Large intestine (tissue), 3 donors: ENCODE measurements at regions not wholly inside any gene's neighbourhood (a gene's known extent, or its start where the extent isn't known, plus 50 kb on each side); places are given as distances from the start of the nearest gene placed in this dataset.

ENCODE experiments used
- DNase-seq, 2 donors: peaks; one replicate each; pipeline versions ENCODE4 v3.0.0 to v3.0.0-alpha.2; 2013
- H3K27ac ChIP-seq: one replicate; pipeline ENCODE4 v1.5.1; 2013; ENCODE audit warnings: low read length
- H3K27me3 ChIP-seq: 2 replicates; pipeline ENCODE4 v1.6.1; 2013; ENCODE audit warnings: low read length; ENCODE audit not compliant: control insufficient read depth, insufficient read depth
- H3K36me3 ChIP-seq: 2 replicates; pipeline ENCODE4 v1.6.1; 2013; ENCODE audit warnings: low read length; ENCODE audit not compliant: control insufficient read depth, insufficient read depth
- H3K4me1 ChIP-seq: one replicate; pipeline ENCODE4 v1.6.1; 2013; ENCODE audit warnings: low read length; ENCODE audit not compliant: control insufficient read depth, insufficient read depth
- H3K4me3 ChIP-seq: one replicate; pipeline ENCODE4 v1.5.1; 2013; ENCODE audit warnings: low read length
- H3K9me3 ChIP-seq: one replicate; pipeline ENCODE4 v1.6.1; 2013; ENCODE audit warnings: mild to moderate bottlenecking, low read depth, low read length, moderate library complexity; ENCODE audit not compliant: control insufficient read depth
- WGBS: methylation state at CpG from one replicate; pipeline ENCODE4 v1.1.5; 2013; ENCODE audit warnings: low lambda C conversion rate; ENCODE audit not compliant: insufficient coverage; 5-methylcytosine and 5-hydroxymethylcytosine counted together

DNA sequence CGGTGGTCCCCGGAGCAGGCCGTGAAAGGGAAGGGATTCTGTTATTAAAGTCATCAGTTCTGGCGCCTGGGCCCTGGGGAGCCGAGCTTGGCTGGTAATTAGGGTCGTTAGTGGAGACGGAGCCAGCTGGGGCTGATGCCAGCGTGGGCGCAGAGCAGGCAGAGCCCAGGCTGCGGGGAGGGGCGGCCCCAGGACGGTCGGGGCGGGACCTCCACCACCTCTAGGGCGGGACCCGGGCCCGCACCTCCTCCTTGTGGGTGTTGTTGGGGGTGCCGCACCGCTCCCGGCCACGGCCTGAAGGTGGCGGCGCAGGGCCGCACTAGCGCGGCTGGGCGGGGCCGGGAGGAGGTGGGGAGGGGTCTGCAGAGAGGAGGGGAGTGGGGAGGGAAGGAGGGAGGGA, 470.6 kb downstream of the PTPRU start:
- H3K36me3 ChIP-seq: no peaks in the 10 kb centered on the region
- H3K4me1 ChIP-seq: no peaks in the 10 kb centered on the region
- no peak overlapping the region for H3K4me3 ChIP-seq
- H3K27ac ChIP-seq: no peak overlapping the region
- WGBS: no CpG with 5 or more reads among the region's 28 CpGs
- peak; percentile 17 for DNase-seq
- no peaks in the 10 kb centered on the region for H3K9me3 ChIP-seq
- peaks cover 26% of the 10 kb centered on the region for H3K27me3 ChIP-seq

GRCh38 chr1:29704430-29704829, 468.1 kb downstream of the PTPRU start:
- no peak overlapping the region for H3K4me3 ChIP-seq
- no peak for DNase-seq
- H3K9me3 ChIP-seq: no peaks in the 10 kb centered on the region
- peaks cover 27% of the 10 kb centered on the region for H3K27me3 ChIP-seq
- no peak overlapping the region for H3K27ac ChIP-seq
- no peaks in the 10 kb centered on the region for H3K4me1 ChIP-seq
- no peaks in the 10 kb centered on the region for H3K36me3 ChIP-seq
- no CpG with 5 or more reads among the region's 2 CpGs for WGBS

DNA sequence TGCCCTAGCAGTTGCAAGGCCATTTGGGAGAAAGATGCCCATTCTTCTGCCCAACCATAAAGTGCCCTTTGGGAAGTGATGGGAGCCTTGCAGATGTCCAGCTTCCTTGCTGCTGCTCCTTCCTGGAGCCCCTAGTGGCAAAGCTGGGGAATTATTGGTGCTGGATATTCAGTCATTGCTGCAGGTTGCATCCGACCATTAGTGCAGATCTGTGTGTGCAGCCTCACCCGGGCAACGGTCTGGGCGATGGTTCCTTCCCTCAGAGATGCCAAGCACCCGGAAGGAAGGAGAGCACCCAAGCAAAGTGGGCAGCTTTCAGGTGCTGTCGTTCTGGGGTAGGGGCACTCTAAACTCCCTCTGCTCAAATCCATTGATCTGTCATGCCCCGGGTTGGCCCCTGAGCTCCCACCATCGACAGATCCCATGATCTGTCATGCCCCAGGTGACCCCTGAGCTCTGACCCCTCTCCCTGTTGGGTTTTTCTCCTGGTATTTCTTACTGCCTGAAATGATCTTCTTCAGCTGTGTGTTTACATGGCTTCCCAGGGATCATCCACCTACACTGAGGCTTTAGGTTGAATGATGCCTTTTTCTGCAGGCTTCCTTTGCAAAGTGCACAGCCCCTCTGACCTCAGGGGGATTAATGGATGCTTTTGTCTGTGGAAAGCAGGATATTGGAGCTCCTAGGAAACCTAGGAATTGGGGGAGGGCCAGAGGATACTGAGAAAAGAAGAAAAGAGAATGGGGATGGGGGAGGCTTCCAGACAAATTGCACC, 467.5 kb downstream of the PTPRU start:
- H3K9me3 ChIP-seq: no peaks in the 10 kb centered on the region
- WGBS: no CpG with 5 or more reads among the region's 8 CpGs
- DNase-seq: peak in 1 of 2 donors; percentile 21
- peaks cover 30% of the 10 kb centered on the region for H3K27me3 ChIP-seq
- H3K36me3 ChIP-seq: no peaks in the 10 kb centered on the region
- no peaks in the 10 kb centered on the region for H3K4me1 ChIP-seq
- no peak overlapping the region for H3K4me3 ChIP-seq
- no peak overlapping the region for H3K27ac ChIP-seq

GRCh38 chr1:29700491-29700890, 464.2 kb downstream of the PTPRU start:
- Histone ChIP-seq H3K27me3 (peaks cover 16% of the 10 kb centered on the region), H3K4me1 (no peaks in the 10 kb centered on the region), H3K9me3 (no peaks in the 10 kb centered on the region), H3K4me3 (no peak overlapping the region), H3K27ac (no peak overlapping the region), H3K36me3 (no peaks in the 10 kb centered on the region)
- no peak for DNase-seq
- no CpG with 5 or more reads among the region's 1 CpG for WGBS

- Histone ChIP-seq H3K27ac (no peak overlapping the region), H3K4me1 (no peaks in the 10 kb centered on the region), H3K36me3 (no peaks in the 10 kb centered on the region), H3K27me3 (peaks cover 4% of the 10 kb centered on the region), H3K4me3 (no peak overlapping the region), H3K9me3 (no peaks in the 10 kb centered on the region)
- WGBS: no CpG with 5 or more reads among the region's 12 CpGs
- DNase-seq: no peak
These were observed 462.3 kb downstream of the PTPRU start for GRCh38 chr1:29698626-29699025.

DNA sequence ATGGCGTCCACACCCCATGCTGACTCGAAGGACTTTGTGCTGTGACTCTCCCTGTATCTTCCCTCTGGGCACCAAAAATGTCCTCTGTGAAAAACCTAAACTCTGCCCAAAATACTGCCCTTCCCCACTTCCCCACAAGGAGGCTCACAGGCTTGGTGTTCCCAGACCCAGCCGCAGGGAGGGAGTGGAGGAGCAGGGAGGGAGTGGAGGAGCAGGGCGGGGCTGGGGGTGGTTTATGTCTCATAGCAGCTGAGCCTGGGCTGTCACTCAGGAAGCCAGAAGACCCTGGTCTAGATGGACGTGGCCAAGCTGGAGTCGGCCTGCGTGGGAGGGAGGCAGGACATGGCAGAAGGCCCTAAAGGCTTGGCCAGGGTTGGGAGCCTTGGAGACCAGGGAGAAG, 461.7 kb downstream of the PTPRU start:
- no peak for DNase-seq
- no peak overlapping the region for H3K4me3 ChIP-seq
- no peak overlapping the region for H3K27ac ChIP-seq
- H3K27me3 ChIP-seq: peaks cover 4% of the 10 kb centered on the region
- no peaks in the 10 kb centered on the region for H3K36me3 ChIP-seq
- no CpG with 5 or more reads among the region's 7 CpGs for WGBS
- no peaks in the 10 kb centered on the region for H3K4me1 ChIP-seq
- no peaks in the 10 kb centered on the region for H3K9me3 ChIP-seq

GRCh38 chr1:29697391-29697780, 461.1 kb downstream of the PTPRU start:
- Histone ChIP-seq H3K27me3 (peaks cover 4% of the 10 kb centered on the region), H3K4me3 (no peak overlapping the region), H3K36me3 (no peaks in the 10 kb centered on the region), H3K27ac (no peak overlapping the region), H3K9me3 (no peaks in the 10 kb centered on the region), H3K4me1 (no peaks in the 10 kb centered on the region)
- DNase-seq: no peak
- no CpG with 5 or more reads among the region's 10 CpGs for WGBS

DNA sequence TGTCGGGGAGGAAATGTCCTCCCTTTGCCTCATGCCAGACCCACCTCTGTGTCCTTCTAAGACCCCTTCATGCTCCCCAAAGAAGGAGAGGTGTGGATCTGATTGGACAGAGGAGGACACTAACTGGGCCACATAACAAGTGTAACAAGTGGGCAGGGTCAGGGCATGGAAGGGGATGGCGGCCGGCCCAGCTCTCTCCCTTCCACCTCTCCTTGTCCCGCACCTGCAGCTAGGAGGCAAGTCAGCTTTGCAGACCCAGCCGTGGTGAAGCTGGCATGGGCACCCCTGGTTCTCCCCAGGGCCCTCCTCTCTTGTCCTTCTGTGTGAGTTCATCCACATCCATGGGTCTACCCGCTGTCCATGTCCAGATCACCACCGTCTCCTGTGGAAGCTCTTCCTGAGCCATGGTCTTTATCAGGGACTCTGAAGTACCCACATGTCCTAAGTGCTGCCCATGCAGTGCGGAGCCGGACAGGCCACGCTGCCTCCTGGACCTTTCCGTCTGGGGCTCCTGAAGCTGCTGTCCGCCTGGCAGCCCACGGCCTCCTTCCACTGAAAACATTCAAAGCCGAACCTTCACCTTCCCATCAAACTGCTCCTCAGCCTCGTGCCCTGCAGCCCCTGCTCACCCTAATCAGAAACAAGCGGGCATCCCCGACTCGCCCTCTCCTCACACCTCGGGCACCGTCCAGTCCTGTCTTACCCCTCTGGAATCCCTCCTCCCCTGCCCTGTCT, 460.5 kb downstream of the PTPRU start:
- WGBS: no CpG with 5 or more reads among the region's 20 CpGs
- no peak overlapping the region for H3K4me3 ChIP-seq
- H3K4me1 ChIP-seq: no peaks in the 10 kb centered on the region
- H3K27me3 ChIP-seq: peaks cover 4% of the 10 kb centered on the region
- no peak for DNase-seq
- no peaks in the 10 kb centered on the region for H3K9me3 ChIP-seq
- no peaks in the 10 kb centered on the region for H3K36me3 ChIP-seq
- H3K27ac ChIP-seq: no peak overlapping the region

GRCh38 chr1:29695803-29696202, 459.5 kb downstream of the PTPRU start:
- no peak for DNase-seq
- Histone ChIP-seq H3K9me3 (no peaks in the 10 kb centered on the region), H3K4me3 (no peak overlapping the region), H3K27me3 (peaks cover 10% of the 10 kb centered on the region), H3K36me3 (no peaks in the 10 kb centered on the region), H3K27ac (no peak overlapping the region), H3K4me1 (no peaks in the 10 kb centered on the region)
- 71% methylated on average over 1 of the region's 5 CpGs for WGBS

DNA sequence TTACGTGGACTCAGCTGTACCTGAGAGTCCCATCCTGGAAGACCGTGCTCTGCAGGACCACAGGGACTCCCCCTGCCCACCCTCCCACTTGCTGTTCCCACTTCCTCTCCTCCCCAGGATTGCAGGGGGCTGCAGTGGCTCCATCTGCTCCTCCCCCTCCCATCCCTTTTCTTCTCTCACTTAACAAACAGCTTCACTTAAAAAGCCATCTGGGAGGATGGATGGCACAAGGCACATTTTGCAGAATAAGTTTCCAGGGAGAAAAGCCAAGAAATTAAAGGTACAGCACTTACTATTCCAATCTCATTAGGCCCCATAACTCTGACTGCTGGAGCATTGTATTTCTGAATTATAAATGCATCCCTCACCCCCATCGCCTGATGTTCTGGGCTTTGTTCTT, 458.7 kb downstream of the PTPRU start:
- no peak for DNase-seq
- Histone ChIP-seq H3K4me3 (no peak overlapping the region), H3K27ac (no peak overlapping the region), H3K27me3 (peaks cover 17% of the 10 kb centered on the region), H3K9me3 (no peaks in the 10 kb centered on the region), H3K4me1 (no peaks in the 10 kb centered on the region), H3K36me3 (no peaks in the 10 kb centered on the region)
- no CpG with 5 or more reads among the region's 3 CpGs for WGBS
